ENCODE measurements at regions not wholly inside any gene's neighbourhood (a gene's known extent, or its start where the extent isn't known, plus 50 kb on each side); places are given as distances from the start of the nearest gene placed in this dataset.
"Not testable (repeated sequence)": the region's sequence is repeated elsewhere in the genome, so short reads cannot be mapped to it uniquely, and the experiment has no call there.

DNA sequence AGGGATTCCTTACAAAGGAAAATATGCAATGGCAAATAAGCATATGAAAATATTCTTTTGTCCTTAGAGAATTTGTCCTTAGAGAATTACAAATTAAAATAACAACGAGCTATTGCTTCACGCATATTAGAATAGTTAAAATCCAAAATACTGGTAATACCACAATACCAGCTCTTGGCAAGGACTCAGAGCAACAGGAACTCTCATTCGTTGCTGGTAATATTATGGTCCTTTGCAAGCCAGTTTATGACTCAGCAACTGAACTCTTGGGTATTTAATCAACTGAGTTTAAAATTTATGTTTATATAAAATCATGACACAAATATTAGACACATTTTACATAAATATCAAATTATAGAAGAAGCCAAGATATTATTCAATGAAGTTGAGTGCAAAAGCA is 1730.4 kb downstream of the SI start:
- FAIRE-seq, result no peak

DNA sequence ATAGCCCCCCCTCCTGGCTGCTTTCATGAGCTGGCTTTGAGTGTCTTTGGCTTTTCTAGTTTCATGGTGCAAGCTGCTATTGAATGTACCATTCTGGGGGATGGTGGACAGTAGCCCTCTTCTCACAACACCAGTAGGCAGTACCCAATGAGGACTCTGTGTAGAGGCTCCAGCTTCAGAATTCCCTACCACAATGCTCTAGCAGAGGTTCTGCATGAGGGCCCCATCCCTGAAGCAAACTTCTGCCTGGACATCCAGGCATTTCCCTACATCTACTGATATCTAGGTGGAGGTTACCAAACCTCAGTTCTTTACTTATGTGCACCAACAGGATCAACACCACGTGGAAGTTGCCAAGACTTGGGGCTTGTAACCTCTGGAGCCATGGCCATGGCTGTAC is 1742.9 kb downstream of the SI start:
- FAIRE-seq, result no peak

DNA sequence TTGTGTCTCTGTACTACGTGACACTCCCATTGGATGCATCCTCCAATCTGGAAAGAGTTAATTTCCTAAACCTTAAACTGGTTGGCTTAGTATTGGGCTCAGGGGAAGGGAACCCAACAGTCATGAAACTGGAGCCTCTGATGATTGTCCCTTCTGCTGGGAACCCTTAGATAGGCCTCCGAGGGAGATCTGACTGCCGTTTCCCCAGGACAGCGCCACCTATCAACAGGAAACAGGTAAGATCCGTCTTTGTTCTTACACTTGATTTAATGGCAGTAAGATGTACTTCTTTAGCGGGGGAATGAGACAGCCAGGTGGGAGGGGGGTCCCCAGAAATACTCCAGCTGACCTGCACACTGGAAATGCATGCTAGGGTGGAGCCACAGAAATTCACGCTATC is 1749.6 kb downstream of the SI start:
- FAIRE-seq, result no peak

DNA sequence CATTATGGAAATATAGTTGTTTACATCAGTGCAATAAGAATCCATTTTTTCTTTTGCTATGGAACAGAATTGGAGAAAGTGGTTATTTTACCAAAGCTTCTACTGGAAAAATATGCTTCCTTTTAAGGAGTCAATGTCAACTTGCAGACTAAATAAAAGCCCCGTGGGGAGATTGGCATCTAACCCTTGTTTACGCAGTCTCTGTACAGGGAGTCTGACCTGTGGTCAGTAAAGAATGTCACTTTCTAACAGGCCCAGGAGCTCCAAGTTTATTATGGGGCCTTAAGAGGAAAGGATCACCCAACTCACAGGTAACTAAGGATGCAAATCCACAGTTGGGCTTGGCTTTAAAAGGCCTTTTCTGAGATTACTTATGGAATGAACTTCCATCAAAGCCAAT is 1751.2 kb downstream of the SI start:
- FAIRE-seq, result no peak

DNA sequence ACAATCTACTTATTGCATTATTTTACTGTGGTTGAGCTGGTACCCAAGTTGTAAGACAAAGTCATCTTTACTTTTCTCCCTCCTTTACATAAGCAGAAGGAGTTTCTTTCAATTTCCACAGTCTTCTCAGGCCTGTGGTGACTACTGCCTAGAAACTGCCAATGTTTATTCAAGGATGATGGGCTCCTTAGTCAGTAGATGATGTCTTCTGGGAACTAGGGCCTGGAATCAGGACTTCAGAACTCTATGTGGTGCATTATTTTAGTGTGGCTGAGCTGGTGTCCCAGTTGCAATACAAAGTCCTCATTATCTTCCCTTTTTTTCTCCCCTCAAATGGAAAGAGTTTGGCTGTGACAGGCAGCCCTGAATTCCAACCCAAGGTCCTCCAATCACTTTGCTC is 1762.5 kb downstream of the SI start:
- FAIRE-seq, result no peak

DNA sequence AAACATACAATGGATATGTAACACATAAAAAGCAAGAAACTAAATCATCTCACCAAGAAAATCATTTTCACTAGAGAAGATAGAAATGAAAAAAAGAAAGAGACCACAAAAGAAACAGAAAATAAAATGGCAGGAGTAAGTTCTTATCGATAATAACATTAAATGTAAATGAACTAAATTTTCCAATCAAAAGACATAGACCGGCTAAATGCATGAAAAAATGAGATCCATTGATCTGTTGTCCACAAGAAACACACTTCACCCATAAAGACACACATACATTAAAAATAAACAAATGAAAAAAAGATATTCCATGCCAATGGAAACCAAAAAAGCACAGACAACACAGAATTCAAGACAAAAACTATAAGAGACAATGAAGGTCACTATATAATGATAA is 1771.9 kb downstream of the SI start:
- FAIRE-seq, result no peak

DNA sequence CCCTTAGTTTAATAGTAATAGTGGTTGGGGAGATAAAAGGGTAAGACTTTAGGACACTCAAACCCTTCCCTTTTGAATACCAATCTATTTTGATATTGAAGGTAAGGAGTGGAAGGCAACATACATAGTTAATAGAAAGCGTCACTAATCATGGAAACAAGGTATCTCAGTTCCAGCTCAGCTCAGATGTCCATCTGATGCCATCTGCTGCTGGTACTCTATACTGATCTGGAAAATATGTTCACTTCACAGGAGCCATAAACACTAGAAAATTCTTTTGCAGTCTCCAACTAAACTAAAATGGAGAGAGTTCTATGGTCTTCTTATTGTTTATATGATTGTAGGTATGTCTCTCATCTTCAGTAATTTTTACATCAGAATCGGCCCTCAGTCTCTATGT is 1777.1 kb downstream of the OTOL1 start:
- FAIRE-seq, result no peak

DNA sequence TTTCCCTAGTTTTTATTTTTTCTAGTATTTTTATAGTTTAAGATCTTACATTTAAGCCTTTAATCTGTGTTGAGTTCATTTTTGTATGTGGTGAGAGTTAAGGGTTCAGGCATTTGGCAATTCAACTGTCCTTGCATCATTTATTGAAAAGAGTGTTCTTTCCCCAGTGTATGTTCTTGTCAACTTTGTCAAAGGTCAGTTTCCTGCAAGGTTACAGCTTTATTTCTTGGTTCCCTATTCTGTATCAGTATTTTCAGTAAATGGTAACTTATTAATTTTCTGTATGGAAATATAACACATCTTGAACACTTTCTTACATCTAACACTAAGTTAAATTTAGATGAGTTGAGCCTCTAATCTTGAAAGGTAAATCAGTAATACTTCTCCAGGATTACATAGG is 1770.1 kb downstream of the OTOL1 start:
- FAIRE-seq, result no peak

DNA sequence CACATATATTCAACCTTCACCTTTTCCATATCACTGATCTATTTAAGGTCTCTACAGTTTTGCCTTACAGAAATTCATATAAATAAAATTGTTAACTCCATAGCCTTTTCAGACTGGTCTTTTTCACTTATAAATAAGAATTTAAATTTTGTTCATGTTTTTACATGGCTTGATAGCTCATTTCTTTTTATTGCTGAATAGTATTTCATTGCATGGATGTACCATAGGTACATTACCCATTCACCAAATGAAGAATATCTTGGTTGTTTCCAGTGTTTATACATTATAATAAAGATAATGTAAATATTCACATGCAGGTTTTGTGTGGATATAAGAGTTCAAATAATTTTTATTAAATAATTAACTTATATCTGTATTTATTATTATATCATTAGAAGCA is 1765.0 kb downstream of the OTOL1 start:
- FAIRE-seq, result no peak

DNA sequence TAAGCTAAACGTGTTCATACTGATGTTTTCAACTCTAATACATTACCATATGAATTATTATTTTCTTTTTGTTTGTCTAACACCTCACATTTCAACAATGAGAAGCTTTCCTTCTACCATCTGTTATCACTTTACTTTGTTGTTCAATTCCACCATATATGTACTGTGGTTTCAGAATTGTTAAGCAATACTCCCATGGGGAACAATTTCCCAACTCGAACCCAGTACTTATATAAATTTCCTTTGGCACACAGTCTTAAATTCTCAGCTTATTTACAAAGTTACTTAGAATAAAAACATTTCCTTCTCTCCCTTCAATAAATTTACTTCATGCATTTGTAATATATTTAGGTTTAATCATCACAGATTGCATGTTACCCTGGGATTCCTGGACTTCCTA is 1764.4 kb downstream of the OTOL1 start:
- FAIRE-seq, result no peak

DNA sequence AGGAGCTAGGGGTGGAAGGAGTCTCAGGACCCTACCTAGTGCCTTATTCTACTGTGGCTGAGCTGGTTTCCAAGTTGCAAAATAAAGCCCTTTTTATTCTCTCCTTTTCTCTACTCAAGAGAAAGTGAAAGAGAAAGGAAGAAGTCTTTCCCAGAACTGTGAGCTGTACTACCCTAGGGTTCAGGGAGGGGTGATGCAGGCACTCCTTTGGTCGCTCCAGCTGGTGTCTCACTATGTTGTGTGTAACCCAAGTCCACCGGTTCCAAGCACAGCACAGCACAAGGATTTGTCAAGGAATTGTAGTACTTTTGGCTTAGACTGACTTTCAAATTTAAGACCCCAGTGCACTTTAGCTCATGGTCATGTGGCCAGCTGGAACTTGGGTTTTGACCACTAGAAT is 1721.7 kb downstream of the OTOL1 start:
- FAIRE-seq, result no peak

DNA sequence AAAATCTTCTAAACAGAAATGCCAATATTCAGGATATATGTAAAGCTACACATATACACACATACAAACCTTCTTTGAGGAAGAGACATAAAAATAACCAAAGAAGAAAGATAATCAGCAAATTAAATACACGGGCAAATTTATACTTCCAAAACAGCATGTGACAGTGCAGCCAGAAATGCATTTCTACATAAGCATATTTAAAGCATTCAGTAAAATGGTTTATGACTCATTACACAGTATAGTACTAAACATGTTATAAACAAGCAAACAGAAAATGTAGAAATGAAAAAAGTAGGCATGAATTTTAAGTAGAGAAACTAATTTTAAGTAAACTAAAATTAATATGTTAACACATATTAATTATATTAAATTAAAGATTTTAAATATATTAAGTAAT is 1717.2 kb downstream of the OTOL1 start:
- FAIRE-seq, result peak; percentile 78

DNA sequence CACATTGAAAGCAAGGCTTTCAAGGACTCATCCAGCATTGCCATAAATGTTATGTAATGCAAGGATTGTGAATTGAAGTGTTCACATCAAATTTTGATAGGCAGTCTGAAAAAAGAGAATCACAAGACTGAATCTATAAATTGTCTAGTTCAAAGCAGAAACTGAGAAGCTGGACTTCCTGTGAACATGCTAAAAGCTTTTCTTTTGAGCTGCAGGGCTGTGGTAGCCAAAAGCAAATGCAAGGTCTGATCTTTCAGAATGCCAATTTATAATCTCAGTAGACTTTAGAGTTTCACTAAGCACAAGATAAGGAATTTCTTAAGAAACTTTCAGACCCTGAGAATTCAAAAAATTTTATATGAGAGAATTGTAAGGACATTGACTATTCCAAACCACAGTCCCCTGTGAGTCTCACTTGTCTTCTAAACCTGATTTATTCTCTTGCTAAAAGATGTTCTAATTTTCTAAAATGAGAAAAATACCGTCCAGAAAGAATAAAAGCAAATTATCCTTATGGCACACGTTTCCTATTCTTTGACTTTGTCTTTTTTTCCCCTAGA is 1700.3 kb downstream of the OTOL1 start:
- no peak for FAIRE-seq

DNA sequence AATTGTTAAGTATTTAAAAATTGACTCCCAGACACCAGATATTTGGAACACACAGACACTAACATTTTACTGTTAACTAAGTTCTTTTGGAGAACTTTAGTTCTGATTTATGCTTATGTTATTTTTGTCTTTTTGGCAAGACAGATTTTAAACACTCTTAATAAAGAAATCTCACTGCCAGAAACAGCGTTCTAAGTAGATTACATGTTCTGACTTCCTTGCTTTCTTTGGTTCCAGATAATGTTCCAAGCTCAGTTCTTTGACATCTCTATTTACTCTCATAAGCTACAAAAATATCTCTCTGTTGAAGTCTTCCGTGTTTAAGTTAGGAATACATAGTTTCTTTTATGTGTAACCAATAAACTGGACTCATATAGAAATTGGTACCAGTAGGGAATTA is 1699.6 kb downstream of the OTOL1 start:
- no peak for FAIRE-seq

DNA sequence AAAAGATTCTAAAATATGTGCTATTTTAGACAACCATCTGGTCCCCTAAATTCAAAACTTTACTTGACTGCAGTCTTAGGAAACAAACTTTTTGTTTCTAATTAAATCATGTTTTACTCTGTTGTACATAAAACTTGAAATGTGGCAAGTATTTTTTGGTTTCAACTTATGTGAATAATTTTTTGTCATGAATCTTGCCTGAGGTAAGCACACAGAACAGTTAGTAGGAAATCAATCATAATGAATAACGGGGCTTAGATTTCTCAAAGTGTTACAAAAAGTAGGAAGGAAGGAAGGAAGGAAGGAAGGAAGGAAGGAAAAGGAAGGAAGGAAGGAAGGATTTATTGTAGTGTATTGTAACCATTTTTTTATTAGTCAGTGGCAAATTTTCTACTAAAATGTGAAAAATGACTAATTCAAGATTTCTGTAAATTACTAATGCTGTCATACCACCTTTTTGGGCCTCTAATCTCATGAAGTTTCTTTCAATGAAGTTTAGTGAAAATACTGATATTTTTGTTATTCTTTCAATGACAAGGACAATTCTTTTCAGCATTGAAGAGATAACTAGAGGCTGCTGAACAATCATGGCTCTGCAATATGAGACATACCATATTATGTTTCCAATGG is 1689.2 kb downstream of the OTOL1 start:
- FAIRE-seq, result no peak

DNA sequence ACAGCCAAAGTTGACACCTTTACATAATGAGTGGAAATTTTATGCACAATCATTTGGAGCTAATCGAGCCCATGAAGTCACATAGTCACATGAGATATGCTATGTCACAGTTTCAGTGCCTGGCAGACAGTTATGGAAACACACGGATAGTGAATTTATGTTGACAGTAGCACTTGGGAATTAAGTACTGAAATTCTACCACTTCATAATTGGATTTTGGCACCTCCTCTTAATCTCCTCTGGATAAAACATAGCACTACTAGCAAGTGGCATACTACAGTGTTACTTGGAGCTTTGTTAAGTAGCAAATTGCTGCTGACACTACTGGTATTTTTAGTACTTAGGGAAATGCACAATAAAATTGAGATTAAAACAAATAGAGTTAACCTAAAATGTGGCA is 1679.4 kb downstream of the OTOL1 start:
- no peak for FAIRE-seq

DNA sequence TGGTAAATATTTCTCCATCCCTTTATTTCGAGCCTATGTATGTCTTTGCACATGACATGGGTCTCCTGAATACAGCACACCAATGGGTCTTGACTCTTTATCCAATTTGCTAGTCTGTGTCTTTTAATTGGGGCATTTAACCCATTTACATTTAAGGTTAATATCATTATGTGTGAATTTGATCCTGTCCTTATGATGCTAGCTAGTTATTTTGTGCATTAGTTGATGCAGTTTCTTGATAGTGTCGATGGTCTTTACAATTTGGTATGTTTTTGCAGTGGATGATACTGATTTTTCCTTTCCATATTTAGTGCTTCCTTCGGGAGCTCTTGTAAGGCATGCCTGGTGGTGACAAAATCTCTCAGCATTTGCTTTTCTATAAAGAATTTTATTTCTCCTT is 1675.9 kb downstream of the OTOL1 start:
- FAIRE-seq, result not testable (repeated sequence)

DNA sequence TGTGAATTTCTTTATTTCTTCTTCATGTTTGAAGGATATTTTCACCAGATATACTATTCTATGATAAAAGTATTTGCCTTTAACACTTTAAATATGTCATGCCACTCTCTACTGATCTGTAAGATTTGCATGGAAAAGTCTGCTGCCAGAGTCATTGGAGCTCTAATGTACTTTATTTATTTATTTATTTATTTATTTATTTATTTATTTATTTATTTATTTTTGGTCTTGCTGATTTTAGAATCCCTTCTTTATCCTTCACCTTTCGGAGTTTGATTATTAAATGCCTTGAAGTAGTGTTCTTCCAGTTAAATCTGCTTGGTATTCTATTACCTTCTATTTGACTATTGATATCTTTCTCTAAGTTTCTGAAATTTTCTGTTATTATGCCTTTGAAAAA is 1669.6 kb downstream of the OTOL1 start:
- no peak for FAIRE-seq

DNA sequence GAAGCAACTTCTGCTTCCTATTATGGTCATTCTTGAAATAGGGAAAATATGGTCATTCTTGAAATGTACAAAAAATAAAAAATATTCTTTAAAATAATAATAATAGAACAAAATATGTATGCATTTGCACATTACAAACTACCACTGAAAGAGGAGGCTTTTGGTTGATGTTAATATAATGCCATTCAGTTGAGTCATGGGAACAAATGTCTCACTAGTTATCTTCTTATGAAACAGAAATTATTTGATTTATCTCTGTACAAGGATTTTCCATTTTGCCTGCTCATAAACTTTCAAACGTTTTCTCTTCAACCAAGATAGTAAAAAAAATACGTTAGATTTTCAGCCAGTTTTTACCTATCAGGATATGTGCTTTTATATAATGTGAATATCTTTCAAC is 1662.7 kb downstream of the OTOL1 start:
- FAIRE-seq, result no peak

DNA sequence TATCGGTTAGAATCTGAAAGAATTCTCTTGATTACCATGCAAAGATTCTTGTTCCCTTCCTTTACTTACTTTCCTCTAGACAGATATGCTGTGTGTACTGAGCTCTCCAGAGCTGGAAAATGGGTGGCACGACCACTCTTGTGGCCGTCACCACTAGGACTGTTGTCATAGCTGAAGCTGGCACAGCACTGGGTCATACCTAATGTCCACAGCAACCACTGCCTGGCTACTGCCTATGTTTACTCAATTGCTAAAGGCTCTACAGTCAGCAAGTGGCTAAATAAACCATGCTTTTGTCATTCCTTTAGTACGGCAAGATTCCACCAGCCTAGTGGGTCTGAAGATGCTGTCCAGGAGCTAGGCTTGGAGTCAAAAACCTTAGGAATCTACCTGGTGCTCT is 1643.0 kb downstream of the OTOL1 start:
- FAIRE-seq, result no peak

DNA sequence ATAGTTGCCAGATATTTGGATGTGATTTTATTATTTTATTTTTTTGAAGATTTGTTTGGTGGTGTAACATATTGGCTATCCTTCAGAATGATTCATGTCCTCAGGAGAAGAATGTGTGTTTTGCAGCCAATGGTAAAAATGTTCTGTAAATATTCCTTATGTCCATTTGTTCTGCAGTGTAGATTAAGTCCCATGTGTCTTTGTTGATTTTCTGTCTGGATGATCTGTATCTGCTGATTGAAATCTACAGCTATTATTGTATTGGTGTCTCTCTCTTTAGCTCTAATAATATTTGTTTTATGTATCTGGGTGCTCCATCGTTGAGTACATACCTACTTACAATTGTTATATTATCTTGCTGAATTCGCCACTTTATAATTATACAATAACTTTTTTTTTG is 1641.7 kb downstream of the OTOL1 start:
- FAIRE-seq, result no peak

DNA sequence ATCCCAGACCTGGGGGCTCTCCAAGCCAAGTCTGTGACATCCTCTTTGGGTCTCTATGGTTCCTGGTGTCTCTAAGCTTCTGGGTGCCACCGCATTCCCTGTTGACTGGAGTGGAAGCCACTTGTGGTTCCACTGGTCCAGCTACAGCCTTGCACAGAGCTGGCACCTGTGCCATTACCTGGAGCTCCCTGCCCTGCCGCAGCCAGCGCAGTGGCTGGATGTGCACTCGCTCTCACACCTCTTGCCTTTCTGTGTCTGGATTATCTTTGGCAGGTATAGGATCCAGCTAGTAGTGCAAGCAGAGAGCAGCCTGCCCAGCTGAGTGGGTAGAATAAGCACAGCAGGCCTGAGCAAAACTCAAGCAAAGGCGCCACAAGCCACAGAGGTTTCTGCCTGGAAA is 1635.5 kb downstream of the OTOL1 start:
- no peak for FAIRE-seq

DNA sequence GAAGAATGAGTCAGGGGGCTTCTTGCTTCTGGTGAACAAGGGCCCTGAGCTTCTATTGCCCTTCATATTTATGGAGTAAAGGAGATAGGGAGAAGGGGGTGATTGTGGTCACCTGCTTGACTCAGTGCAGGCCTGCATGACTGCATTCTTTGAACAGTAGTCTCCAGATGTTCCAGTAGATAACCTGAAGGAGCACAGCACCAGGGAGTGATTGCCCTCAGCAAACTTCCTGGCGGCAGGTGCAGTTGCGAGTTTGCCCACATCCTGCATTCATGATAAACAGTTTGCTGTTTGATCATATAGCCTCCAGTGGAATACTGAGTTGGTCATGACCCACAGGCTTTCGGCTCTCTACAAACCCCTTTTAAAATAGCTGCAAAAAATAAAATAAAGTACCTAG is 1632.7 kb downstream of the OTOL1 start:
- FAIRE-seq, result no peak

DNA sequence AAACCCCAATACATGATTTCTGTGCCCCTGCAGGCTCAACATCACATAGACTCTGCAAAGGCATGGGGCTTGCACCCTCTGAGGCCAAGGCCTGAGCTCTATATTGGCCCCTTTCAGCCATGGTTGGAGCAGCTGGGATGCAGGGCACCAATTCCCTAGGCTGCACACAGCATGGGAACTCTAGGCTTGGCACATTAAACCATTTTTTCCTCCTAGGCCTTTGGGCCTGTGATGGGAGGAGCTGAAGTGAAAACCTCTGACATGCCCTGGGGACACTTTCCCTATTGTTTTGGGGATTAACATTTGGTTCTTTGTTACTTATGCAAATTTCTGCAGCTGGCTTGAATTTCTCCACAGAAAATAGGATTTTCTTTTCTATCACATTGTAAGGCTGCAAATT is 1629.5 kb downstream of the OTOL1 start:
- no peak for FAIRE-seq

Data from A204.1 (cell line).